Medulla oblongata (tissue), 1 donor: ENCODE measurements at regions not wholly inside any gene's neighbourhood (a gene's known extent, or its start where the extent isn't known, plus 50 kb on each side); places are given as distances from the start of the nearest gene placed in this dataset.
"Not testable (repeated sequence)": the region's sequence is repeated elsewhere in the genome, so short reads cannot be mapped to it uniquely, and the experiment has no call there.

Experiments used
- DNase-seq: peaks from one replicate; pipeline ENCODE4 v3.0.0-alpha.2; 2015; ENCODE audit errors: extremely low spot score

- DNase-seq = no peak
Measured at GRCh38 chr9:80485420-80486250, 913.9 kb downstream of the TLE4 start.

DNA sequence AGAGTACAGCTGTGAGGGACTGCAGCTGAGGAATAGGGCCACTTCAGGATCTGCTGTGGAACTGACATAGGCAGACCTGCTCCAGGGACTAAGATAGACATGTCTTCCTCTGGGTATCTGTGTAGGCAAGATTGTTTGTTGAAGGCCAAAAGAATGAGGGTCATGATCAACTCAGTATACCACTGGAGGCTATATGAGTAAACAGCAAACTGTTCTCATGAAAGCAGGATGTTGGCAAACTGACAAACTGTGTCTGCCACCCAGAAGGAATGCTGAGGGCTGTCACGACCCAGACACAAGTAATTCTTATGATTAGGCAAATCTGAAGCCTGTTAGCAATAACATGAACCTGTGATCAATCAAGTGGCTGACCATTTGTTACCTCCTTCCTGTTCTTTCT is 910.5 kb downstream of the TLE4 start:
- DNase-seq = not testable (repeated sequence)

- DNase-seq = no peak
Measured at GRCh38 chr9:80467632-80468031, 895.9 kb downstream of the TLE4 start.

GRCh38 chr9:80465556-80465955 is 893.8 kb downstream of the TLE4 start:
- DNase-seq = no peak

GRCh38 chr9:80449513-80449912 is 877.7 kb downstream of the TLE4 start:
- DNase-seq = no peak

DNA sequence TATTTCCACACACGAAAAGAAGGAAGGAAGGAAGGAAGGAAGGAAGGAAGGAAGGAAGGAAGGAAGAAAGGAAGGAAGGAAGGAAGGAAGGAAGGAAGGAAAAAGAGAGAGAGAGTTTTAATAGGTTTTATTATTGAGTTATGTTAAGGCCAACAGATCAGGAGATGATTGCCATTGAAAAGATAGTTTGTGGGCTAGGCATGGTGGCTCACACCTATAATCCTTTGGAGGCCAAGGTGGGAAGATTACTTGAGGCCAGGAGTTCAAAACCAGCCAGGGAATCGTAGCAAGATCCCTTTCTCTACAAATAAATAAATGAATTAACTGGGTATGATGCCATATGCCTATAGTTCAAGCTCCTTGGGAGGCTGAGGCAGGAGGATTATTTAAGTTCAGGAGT is 877.2 kb downstream of the TLE4 start:
- DNase-seq = no peak

DNA sequence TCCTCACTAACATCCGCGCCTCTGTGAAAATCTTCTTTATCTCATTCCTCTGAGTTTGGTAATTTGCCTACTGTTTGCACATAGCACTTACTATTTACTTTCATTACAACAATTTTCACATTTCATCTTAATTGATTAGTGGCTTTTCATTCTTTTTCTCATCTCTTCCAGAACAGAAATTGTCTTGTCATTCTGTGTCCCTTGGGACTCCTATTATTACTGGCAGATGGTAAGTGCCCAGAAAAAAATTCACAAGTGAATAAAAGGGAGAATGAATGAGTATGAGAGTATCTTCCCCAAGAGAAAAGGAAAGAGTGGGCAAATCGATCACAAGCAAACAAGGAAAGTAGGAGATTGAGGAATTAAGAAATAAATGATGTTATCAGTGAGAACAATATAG is 876.1 kb downstream of the TLE4 start:
- DNase-seq = no peak

DNA sequence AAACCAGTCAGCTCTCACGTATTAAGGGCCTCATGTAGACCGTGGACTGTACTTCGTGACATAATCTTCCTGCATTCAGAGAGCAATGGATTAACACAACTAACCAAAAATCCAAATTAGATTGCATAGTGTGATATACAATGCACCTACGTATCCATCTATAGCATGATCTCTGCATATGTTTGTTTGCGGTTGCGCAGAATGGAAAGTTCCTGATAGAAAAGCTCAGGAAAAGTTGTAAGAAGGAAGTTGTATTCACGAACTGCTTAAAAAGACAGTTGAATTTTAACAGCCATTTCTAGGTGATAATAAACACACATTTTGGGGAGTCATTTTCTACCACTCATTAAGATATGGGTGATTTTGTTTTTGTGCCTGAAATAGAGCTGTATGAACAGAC is 869.0 kb downstream of the TLE4 start:
- no peak for DNase-seq

DNA sequence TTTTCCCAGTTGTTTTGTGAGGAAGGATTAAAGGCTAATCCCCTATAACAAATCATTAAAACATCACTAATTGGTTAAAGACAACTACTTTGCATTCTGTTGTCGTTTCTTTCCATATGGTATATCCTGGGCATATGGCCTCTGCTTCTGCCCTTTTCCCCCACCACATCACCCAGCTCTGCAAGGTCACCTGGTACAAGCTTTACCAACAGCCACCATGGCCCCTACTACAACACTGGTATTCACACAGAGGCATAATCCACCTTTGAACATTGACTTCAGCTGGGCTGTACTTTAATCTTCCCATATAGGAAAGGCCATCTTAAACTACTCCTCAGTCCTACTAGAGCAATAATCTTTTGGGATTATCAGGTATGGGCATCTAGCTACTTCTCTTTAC is 866.1 kb downstream of the TLE4 start:
- DNase-seq = no peak

GRCh38 chr9:80437091-80437640 is 865.4 kb downstream of the TLE4 start:
- DNase-seq = no peak

- no peak for DNase-seq
Measured at GRCh38 chr9:80435591-80435990, 863.8 kb downstream of the TLE4 start.

DNA sequence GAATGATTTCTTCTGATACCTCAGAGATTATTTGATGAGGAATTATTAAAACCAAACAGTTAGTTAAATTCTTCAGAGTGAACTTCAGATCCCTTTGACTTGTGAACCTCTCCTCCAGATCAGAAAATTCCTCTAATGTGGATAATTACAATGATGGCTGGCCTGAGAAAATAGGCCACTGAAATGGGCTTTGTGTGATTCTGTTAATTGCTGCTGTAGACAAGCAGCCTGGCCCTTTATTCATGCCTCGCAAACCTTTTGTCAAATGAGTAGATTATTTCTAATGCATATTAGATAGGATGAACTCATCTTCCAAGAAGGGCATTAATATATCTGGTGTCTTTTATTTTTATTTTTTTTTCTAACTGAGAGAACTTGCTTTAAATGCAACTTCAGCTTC is 855.2 kb downstream of the TLE4 start:
- no peak for DNase-seq

GRCh38 chr9:80417211-80417773 is 845.5 kb downstream of the TLE4 start:
- DNase-seq = no peak

DNA sequence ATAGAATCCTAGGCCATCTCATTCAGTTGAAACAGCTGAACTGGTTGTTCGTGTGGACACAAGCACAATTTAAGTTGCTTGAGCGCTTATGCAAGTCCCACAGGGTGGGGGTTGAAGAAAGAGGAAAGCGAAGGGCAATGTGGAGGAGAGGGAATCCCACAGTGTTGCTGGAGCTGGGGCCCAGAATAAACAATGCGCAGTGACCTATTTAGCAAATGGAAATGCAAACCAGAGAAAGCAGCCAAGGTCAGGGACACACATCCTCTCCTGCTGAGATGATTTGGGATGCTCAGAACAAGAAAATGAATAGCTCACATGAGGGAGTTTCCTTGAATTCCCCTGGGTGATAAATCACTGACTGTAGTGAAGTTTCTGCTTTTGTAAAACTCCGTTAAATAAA is 838.3 kb downstream of the TLE4 start:
- DNase-seq = peak; percentile 68

- DNase-seq = no peak
Measured at GRCh38 chr9:80407220-80407619, 835.5 kb downstream of the TLE4 start.

DNA sequence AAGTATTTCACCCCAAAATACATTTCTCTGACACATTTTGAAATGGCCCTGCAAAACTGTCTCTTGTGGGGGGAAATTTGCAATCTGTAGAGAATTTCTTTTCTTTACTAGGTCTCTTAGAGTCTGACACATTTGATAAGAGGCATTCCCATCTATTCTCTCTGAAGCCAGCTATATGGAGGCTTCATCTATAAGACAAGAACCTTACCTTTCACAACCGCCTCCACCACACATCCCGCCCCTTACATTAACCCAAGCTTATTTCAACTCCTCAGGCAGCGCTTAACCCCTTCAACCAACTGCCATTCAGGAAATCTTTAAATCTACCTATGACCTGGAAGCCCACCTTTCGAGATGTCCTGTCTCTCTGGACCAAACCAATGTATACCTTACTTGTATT is 829.5 kb downstream of the TLE4 start:
- no peak for DNase-seq

GRCh38 chr9:80400624-80401230 is 829.0 kb downstream of the TLE4 start:
- DNase-seq = no peak

GRCh38 chr9:80399606-80400005 is 827.8 kb downstream of the TLE4 start:
- DNase-seq = no peak

DNA sequence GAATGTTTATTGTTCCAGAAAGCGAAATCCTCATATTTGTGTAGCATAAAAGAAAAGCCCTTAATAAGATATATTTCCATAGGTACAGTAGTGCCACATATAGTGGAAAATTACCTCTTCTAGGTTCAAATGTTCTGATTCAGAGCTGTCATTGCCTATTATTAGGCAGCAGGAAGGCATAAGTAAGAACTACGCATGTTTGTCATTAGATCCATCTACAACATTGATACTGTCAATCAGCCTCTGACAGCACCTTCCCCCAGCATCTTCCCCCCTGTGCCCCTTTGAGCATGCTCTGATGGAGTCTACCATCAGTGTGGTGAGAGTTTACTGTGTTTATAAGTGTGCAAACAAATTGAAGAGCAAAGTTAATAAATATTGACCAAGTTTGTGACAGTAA is 816.1 kb downstream of the TLE4 start:
- DNase-seq = no peak

- DNase-seq = no peak
Measured at GRCh38 chr9:80385246-80385645, 813.5 kb downstream of the TLE4 start.

- DNase-seq = no peak
Measured at GRCh38 chr9:80383331-80383730, 811.6 kb downstream of the TLE4 start.

- DNase-seq = no peak
Measured at GRCh38 chr9:80382211-80382891, 810.6 kb downstream of the TLE4 start.
